ENCODE measurements at regions not wholly inside any gene's neighbourhood (a gene's known extent, or its start where the extent isn't known, plus 50 kb on each side); places are given as distances from the start of the nearest gene placed in this dataset.

GRCh38 chr1:60141743-60142142 lies 68.2 kb upstream of the C1orf87 start:
- DNase-seq = no peak

- DNase-seq = no peak
Observed at GRCh38 chr1:60141276-60141675, 67.7 kb upstream of the C1orf87 start.

GRCh38 chr1:60137406-60137805 lies 63.8 kb upstream of the C1orf87 start:
- DNase-seq = no peak

GRCh38 chr1:60136395-60136794 lies 62.8 kb upstream of the C1orf87 start:
- DNase-seq = no peak

GRCh38 chr1:60134716-60135115 lies 61.1 kb upstream of the C1orf87 start:
- no peak for DNase-seq

- DNase-seq = no peak
Observed at GRCh38 chr1:60133848-60134247, 60.3 kb upstream of the C1orf87 start.

- DNase-seq = no peak
Observed at GRCh38 chr1:60133000-60133673, 59.6 kb upstream of the C1orf87 start.

- no peak for DNase-seq
Observed at GRCh38 chr1:60132108-60132507, 58.5 kb upstream of the C1orf87 start.

- DNase-seq = no peak
Observed at GRCh38 chr1:60130703-60131102, 57.1 kb upstream of the C1orf87 start.

GRCh38 chr1:60129911-60130310 lies 56.3 kb upstream of the C1orf87 start:
- DNase-seq = no peak

GRCh38 chr1:60126723-60127122 lies 53.2 kb upstream of the C1orf87 start:
- DNase-seq = no peak
